NCI-H226 (cell line): ENCODE measurements at regions not wholly inside any gene's neighbourhood (a gene's known extent, or its start where the extent isn't known, plus 50 kb on each side); places are given as distances from the start of the nearest gene placed in this dataset.

Source experiments
- DNase-seq: peaks from one replicate; pipeline ENCODE4 v3.0.0-alpha.2; 2015

DNA sequence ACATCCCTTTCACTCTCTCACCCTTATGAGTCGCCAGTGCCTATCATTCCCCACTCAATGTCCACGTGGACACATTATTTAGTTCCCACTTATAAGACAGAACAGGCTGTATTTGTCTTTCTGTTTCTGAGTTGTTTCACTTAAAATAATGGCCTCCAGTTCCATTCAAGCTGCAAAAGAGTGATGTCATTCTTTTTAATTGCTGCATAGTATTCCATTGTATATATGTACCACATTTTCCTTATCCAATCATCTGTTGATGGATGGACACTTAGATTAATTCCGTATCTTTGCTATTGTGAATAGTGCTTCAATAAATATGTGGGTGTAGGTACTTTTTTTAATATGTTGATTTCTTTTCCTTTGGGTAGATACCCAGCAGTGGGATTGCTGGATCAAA lies 79.1 kb downstream of the ZNF365 start:
- DNase-seq, result no peak

DNA sequence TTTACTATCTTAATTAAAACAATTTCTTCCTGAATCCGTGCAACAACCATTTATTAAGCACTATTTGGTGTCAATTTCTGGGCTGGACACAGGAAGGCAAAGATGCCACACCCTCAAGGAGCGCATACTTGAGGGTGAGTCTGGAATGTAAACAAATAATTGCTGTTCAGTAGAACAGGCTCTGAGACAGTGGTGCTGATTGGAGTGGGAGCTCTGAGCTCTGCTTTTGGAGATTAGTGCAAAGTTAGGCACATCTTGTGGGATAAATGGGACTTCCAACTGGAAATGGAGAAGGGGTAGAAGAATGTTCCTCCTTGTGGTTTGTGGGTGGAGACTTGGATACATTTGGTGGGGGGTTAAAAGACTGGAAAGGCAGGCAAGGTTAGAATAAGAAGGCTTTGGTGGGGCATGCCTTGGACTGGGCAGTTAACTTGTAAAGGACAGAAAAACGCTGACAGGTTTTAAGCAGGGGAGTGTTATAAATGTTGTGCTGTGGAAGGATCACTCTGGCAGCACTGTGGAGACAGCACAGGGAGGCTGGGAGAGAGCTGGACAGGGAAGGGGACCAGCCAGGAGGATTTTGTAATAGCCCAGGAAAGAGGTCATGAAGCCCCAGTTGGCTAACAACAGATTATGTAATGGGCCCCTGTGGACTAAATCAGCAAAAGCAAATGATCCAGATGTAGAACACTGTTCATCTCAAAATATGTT lies 80.7 kb downstream of the ZNF365 start:
- peak; percentile 79 for DNase-seq

DNA sequence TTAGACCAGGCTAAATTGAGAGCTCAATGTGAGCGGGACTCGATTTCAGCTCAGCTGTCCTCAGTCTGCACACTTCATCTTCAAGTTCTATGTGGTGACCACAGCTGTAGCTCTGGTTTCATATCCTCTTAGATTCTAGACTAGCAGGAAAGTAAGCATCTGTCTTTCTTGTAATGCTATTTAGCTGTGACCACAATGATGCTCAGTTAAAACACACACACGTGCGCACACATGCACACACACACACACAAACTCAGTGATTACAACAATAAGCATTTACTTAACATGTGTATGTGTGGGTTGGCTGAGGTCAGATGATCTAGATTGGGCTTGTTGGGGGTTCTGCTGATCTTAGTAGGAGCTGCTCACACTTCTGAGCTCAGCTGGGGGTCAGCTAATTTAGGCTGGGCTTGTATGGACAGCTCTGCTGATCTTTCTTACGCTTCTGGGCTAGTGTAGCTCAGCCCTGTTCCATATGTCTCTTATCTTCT lies 82.5 kb downstream of the ZNF365 start:
- no peak for DNase-seq

DNA sequence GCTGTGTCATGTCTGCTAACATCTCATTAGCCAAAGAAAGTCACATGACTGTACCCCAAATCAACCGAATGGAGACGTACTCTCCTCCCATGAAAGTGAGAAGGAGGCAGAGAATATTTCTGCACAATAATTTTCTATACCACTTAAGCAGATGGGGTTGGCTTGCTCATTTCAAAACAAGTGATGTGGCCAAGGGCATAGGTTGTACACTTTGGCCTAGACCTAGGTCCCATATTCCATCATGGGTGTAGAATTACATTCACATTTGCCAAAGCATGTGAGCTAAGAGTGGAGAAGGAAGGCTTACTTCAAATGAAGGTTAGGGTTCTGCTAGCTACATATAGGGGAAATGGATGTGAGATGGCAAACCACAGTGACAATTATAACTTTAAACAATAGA lies 83.0 kb downstream of the ZNF365 start:
- no peak for DNase-seq

DNA sequence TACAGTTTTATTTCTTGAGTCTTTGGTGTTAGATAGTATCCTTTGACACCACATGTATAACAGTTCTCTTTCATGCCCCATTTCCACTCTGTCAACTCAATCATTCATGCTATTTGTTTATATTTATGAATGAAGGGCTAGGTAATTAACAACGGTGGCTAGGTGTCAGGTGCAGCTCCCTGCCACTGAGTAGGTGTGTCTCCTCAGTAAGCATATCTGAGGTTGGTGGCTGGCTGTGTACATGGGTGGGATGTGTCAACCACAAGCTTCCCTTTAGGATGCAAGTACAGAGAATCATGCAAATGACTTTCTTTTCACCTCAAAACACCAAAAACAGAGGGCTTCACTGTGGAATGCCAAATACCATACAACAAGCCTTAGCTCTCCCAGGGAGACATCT lies 83.4 kb downstream of the ZNF365 start:
- no peak for DNase-seq

DNA sequence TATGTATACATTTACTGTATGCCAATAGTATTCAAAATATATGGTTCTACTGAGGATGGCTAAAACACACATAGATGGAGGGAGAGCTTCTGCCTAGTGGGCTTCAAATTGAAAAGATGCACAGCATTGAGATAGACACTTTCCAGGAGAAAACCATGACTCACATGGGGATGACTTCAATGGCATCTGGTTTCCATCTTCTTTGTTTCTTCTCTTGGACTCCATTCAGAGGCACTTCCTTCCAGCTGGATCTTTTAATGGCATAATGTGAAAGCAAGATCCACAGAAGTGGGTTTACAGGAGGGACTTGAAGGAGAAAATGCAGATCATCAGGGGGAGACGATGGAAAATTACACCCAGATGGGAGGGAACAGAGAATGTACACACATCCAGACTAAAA lies 84.9 kb downstream of the ZNF365 start:
- no peak for DNase-seq

DNA sequence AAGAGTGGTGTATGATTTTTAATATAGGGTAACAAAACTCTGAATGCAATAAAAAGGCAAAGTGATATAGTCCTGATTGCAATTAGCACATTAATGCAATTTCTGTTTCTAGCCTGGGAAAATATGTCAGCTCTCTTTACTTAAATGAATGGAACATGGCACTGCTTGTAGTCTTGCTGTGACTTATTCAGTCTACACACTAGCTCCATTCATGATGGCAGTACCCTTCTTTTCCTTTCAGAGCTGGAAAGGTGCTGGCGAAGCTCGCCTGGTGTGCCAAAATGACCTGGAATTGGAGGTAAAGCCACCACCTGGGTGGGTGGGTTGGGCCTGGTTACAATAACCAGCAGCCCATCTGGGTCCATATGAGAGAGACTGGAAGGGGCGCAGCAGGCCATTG lies 85.3 kb downstream of the ZNF365 start:
- DNase-seq, result no peak

DNA sequence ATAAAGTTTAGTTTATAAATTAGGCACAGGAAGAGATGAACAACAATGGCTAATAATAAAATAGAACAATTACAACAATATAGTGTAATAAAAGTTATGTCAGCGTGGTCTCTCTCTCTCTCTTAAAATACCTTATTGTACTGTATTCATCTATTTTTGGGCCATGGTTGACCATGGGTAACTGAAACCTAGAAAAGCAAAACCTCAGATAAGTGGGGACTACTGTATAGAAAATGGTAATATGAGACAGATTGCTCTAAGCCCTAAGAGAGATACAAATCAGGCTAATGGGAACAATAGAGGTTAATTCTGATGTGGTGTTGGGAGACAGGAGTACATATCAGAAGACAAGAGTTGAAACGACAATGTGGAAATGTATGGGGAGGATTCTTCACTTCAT lies 86.2 kb downstream of the ZNF365 start:
- no peak for DNase-seq

DNA sequence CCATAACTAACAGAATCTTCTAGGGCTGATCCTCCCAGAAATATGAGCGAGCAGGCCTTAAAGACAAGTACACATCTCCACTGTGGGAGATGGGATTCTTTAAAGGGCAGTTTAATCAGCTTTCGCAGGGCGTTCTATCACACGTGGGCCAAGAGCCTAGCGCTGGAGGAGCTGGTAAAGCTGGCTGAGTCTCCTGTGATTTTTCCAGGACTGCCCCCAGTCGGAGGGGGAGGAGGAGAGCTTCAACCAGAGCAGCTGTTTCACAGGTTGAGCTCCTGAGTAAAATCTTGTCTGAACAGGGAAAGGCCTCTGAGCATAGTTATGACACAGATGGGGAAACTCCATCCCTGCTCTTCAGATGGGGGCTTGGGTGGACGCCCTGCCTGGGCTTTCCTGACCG lies 87.0 kb downstream of the ZNF365 start:
- no peak for DNase-seq

DNA sequence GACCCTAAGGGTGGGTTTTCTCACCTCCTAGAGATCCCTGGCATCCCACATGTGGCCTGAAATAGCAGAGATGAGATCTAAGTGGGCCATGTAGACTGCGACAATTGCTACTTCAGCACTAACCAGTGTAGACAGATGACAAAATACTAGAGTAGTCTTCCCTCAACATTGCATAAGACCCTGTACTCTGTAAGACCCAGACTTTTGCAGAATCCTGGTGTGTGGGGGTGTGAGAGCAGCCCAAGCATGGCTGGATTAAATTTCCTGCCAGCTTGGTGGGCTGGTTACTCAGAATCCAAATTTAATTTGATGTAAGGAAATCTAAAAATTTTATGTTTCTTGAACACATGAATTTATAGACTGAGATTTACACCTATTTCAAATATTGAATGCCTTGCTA lies 88.3 kb downstream of the ZNF365 start:
- no peak for DNase-seq

DNA sequence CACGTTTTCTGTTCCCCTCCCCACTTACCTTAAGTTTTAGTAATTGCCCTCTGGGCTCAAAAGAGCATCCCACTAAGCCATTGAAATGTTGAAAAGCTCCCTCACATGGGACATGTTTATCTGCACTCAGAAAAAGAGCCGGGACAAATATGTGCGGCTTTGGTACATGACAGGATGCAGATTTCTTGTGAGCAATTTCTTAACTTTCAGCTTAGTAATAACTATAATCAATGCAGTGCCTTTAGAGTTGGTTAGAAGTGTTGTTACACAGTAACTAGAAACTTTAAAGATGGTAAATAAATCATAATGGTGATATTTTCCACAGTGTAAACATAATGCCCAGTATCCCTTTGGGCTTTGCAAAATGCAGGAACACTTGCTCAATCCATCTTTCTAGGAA lies 89.2 kb downstream of the ZNF365 start:
- no peak for DNase-seq

DNA sequence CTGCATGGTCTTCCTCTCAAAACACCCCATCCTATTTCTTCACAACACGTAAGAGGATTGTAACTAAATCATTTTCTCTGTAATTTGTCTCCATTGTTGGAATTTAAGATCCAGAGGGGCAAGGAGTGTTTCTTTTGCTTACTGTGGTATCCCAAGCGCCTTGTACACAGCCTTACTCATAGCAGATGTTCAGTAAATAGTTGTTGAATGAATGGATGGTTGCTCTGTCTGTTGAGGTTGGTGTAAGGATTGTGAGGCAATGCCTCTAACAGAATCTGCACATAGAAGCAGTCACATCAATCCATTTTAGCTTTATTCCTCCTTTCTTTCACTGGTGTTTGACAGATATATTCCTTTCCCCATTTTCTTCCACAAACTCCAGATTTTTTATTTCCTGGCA lies 90.1 kb downstream of the ZNF365 start:
- DNase-seq, result no peak

DNA sequence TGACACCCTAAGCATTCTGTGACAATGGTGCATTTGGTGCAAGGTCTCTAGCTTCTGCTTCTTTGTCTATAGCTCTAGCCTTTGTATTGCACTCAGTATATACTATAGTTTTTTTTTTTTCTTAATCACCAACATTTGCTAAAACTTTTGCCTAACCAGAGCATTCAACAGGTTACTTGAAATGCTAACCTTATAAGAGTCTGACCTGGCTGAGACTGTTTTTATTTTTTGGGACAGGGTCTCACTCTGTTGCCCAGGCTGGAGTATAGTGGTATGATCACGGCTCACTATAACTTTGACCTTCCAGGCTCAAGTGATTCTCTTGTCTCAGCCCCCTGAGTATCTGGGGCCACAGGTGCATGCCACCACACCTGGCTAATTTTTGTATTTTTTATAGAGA lies 92.4 kb downstream of the ZNF365 start:
- no peak for DNase-seq

DNA sequence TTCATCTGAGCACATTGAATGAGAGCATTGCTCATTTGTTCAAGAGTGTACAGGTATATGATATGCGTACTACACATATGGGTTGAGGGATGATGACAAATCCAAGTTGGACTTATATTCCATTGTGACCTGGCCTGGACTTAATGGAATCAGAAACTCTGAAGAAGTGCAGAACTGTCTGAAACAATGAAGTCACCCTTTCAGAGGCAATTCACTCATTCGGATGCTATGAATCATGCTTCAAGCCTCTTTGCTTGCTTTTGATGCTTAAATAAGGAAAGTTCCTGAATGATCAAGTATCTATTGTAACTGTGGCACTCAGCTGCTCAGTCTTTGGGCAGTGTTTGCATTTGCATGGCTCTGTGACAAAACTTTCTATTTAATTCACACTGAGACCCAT lies 93.4 kb downstream of the ZNF365 start:
- no peak for DNase-seq

DNA sequence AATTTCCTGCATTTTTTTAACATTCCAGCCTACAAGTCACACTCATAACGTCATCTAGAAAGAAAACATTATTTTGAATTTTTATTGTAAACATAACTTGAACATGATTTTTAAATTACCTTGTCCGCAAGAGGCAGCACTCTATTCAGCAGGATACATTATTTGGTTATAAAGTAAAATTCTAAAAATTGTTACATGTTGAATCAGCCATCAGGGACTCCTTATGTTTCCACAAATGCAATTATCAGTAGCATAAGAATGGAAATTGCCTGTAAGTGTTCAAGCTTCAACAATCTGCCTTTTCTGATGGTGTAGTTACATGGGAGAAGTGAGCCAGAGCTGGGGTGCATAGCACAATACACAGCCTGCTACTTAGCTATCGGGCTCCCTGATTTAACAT lies 97.5 kb downstream of the ZNF365 start:
- no peak for DNase-seq

DNA sequence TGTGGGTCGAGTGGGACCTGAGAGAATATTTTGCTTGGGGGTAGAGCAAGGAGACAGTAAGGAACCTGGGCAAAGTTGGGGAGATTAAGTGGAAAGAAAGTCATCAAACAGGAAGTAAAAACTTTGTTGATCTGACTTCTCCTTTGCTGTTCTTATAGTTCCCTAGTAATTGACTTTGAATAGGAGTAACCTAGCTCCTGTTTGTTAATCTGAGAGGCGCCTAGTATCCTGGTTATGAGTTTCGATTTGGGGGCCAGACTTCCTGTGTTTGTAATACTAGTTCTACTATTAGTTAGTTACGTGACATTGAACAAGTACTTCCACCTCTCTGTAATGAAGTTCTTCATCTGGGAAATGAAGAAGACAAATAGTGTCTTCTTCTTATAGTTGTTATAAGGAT lies 99.1 kb downstream of the ZNF365 start:
- DNase-seq, result no peak

DNA sequence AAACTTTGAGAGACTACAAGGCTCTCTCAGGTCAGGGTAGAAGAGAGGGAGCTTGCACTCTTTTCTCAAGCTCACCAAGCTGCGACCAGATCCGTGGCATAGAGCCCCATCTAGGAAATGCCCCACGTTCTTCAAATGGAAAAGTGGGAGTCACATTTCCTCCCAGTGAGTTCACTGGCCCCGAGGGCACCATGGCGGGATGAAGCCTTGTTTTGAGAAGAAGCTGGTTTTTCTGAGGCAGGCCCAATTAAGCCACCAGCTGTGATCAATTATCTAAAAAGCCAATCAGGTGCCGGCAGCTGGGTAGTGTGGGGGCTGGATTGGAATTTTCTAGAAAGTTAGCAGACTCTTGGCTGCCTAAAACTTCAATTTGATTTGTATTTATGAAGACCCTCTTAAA lies 101.4 kb downstream of the ZNF365 start:
- DNase-seq, result no peak

DNA sequence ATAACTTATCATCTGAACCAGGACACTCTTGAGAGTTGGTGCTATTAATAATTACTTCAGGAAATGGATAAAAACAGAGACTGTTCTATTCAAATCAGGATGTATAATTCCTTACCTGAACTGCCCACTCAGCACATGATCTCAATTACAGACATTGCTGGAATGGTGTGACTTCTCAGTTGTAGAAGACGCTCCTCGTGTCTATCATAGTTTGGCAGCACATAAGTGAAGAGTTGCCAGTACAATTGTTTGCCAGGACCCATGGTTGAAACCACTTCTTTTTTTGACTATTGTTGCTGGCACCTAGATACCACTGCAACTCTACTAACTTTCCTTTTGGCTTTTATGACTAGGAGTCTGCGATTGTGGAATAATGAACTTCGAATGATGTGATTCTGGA lies 105.4 kb downstream of the ZNF365 start:
- no peak for DNase-seq

DNA sequence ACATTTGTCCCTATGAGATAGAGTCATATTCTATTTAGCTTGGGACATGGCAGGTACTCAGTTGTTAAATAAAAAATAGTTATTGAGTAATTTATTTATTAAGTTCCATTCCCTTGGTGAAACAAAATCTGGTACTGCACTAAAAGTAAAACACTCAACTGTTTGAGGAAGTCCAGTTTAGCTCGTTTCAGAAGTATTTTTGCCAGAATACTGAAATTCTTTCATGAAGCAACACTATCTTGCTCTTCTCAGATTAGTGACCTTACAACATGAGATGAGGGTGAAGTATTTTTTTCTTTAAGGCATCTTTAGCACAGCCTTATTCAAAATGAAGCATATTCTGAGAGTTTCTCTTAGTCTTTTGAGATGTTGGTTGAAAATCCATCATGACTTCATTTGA lies 106.0 kb downstream of the ZNF365 start:
- DNase-seq, result no peak

DNA sequence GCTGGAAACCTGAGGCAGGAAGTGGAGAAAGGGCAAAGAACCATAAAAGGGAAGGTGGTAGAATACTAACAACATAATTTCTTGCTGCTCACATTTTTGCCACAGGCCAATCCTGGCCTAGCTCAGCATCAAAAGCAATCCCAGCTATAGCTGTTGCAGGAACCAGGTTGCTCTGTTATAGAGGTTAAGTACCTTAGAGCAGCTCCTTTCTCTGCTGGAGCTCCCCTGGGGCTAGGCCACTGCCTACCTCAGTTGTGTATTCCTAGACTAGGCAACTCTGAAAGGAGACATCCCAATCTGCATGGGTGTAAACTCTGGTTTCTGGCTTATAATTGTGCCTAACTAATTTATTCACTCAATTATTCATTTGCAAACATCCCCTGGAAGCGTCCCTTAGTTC lies 108.4 kb downstream of the ZNF365 start:
- DNase-seq, result no peak

DNA sequence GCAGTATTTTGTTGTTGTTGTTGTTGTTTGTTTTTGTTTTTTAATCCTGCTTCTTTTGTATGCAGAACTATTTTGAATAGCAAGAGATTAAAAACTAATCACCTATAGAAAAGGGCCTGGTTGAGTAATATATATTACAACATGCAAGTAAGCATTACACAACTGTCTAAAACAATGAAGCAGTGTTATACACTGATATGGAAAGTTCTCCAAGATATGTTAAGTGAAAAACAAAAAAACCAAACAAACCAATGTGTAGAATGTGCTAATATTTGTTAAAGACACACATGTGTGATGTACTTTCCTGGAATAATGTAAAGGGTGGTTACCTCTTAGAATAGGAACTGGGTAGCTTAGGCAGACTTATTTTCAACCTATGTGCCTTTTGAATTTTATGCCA lies 117.4 kb downstream of the ZNF365 start:
- DNase-seq, result no peak

DNA sequence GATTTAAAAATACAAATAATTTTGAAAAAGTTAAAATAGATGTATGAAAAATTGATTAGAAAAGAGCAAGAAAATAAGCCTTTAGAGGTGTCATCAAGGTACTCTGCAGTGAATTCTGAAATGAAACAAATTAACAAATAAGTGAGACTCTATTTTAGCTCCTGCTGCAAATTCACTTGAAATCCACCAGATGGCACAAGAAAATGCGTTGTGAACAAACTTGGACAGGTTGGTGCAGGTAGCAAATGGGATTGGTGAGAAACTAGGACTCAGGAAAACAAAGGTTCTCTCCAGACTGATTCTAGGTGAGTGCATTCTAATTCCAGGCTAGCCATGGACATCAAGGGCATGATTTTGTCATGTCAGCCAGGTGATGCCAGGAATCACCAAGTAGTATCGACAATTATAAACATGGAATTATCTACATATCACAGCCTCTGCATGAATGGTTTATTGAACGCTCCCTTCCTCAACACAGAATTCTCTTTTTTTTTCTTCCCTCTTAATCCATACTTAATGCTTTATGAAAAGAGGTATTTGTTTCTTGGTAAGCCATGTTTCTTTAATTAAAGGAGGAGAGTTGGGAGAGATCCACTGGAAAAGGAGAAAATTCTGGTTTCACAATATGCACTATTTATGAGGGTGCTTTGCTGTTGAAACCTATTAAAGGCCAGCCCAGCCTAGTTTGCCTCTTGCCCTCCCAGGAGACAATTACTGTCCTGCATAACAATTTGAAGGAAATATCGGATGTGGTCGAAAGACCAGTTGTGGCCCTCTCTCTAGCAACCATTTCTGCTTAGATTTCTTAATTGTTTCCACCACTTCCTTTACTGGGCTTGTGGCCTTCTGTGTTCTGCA lies 118.1 kb downstream of the ZNF365 start:
- DNase-seq, result no peak

DNA sequence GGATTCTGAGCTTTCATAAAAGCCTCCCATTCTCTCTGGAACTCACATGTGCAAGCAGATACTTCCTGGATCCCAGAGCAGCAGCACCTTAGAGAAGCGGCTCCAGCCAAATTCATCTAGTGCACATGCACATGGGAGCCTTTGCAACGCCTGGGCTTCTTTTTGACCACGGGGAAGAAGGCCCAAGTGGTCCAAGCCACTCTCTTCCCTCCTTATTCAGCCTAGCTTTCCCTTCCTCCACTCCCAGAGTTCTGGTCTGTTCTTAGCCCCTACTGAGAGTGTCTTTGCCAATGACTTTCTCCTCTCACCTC lies 118.7 kb downstream of the ZNF365 start:
- no peak for DNase-seq

DNA sequence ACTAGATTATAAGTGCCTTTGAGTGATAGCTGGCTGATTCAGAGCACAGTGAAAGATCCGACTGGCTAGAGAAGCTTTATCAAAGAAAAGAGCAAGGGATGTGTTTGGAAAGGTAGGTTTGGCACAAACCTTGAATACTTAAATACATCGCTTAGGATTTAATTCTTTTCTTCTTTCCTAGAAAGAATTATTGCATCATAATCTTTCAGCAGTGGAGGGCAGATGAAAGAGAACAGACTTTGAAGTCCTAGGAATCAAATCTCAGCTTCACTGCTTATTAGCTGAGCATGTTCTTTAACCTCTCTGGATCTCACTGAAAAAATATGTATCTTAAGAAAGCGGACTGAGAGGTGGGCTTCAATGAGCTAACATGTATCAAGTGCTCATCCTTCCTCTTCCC lies 122.8 kb downstream of the ZNF365 start:
- no peak for DNase-seq

DNA sequence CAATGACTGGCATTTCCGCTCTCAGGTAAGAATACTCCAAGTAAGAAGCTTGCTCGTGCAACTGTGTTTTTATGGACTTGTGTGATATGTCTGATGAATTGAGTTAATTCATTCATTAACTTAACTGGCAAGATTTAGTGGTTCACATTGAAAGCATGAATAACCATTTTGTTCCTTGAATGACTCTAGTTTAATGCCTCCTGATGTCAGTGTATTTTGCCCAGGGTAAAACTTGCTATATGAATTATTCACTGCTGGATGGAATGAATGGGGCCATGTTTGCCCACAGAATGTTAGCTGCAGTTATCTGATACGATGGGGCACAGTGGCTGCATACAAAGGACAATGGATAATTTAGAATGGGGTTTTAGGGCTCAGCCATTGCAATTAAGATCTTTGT lies 124.1 kb downstream of the ZNF365 start:
- no peak for DNase-seq
